ENCODE measurements at regions not wholly inside any gene's neighbourhood (a gene's known extent, or its start where the extent isn't known, plus 50 kb on each side); places are given as distances from the start of the nearest gene placed in this dataset.
"Not testable (repeated sequence)": the region's sequence is repeated elsewhere in the genome, so short reads cannot be mapped to it uniquely, and the experiment has no call there.

DNA sequence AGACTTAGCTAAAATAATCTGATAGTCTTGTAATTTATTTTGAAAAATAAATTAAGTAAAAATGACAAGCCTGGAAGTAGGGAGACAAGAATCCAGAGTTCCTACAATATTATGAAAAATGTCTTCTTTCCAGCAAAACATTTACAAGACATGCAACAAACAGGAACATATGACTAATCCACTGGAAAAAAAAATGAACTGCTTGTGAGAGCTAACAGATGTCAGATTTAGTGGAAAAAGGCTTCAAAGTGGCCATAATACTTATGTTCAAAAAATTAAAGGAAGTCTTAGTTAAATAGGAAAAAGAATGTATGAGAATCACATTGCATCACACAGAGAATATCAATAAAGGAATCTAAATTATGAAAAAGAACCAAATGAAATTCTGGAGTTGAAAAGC, 2082.0 kb upstream of the PCDH20 start:
- no peak overlapping the region for H3K4me3 ChIP-seq (ENCODE audit: low read length)
- no peak for TF ChIP-seq ZNF274 (IDR thresholded peaks at IDR 0.05; ENCODE audit: low read depth, low read length)

DNA sequence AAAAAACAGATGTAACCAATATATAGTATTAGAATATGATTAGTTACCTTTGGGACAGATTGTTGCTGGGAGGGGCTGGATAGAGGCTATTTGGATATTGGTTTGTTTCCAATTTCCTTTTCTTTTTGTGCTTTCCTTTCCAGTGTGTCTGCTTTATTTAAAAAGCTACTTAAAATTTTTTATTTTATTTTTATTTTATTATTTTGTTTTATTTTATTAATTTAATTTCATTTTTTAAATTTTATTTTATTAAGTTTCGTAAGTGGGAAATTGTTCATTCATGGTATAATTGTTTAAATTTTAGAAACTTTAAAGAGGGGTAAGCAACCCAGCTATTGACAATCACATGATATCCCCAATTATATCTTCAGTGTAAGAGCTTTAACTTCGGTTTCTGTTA, 2077.0 kb upstream of the PCDH20 start:
- H3K4me3 ChIP-seq (ENCODE audit: low read length) = no peak overlapping the region
- TF ChIP-seq ZNF274 (IDR thresholded peaks at IDR 0.05; ENCODE audit: low read depth, low read length) = no peak

GRCh38 chr13:63490149-63490548, 2074.5 kb upstream of the PCDH20 start:
- H3K4me3 ChIP-seq (ENCODE audit: low read length) = no peak overlapping the region
- no peak for TF ChIP-seq ZNF274 (IDR thresholded peaks at IDR 0.05; ENCODE audit: low read depth, low read length)

- TF ChIP-seq ZNF274 (IDR thresholded peaks at IDR 0.05; ENCODE audit: low read depth, low read length) = no peak
- H3K4me3 ChIP-seq (ENCODE audit: low read length) = no peak overlapping the region
These were observed 2065.7 kb upstream of the PCDH20 start for GRCh38 chr13:63481334-63481733.

DNA sequence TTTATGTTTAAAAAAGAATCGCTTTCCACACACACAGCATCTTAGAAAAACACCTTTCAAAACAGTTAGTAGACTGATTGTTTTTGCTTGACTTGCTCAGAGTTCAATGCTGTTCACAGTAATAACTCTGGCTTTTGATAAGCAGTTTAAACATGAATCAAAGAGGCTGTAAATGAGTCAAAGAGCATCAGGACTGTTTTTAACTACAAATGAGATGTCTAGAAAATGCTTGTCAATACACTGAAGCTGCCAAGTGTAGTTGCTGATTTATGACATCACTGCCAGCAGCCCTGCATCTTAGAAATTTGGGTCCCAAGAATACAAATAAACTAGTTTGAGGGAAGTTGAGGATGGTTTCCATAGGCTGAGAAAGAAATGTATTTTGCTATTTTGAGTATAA, 2057.1 kb upstream of the PCDH20 start:
- no peak overlapping the region for H3K4me3 ChIP-seq (ENCODE audit: low read length)
- no peak for TF ChIP-seq ZNF274 (IDR thresholded peaks at IDR 0.05; ENCODE audit: low read depth, low read length)

- TF ChIP-seq ZNF274 (IDR thresholded peaks at IDR 0.05; ENCODE audit: low read depth, low read length) = no peak
- H3K4me3 ChIP-seq (ENCODE audit: low read length) = no peak overlapping the region
These were observed 2048.3 kb upstream of the PCDH20 start for GRCh38 chr13:63463782-63464610.

DNA sequence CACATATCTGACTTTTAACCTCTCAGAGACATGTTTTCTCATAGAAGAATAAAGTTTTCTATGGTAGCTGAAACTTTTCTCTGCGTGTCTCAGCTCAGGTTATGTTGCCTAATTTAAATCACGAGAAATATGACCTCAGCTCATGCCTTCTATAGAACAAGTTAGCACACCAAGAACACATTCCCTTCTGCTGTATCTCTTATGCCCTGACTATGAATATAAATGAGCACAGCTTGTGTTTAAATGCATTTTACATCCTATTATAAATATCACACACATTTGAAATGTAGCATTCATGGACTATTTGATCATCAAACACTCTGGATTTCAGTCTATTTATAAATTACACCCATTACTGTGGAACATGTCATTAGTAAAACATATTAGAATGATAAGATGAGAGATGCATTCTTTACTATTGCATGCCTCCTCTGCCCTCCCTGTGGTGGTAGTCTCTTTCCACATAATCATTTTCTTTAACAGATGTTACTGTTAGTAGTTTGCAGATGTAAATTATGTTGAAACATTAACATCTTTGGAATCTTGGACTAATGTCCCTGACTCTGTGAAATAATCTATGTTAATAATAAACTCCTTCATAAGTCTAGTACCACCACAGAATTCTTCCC, 2044.9 kb upstream of the PCDH20 start:
- TF ChIP-seq ZNF274 (IDR thresholded peaks at IDR 0.05; ENCODE audit: low read depth, low read length) = no peak
- no peak overlapping the region for H3K4me3 ChIP-seq (ENCODE audit: low read length)

- H3K4me3 ChIP-seq (ENCODE audit: low read length) = no peak overlapping the region
- TF ChIP-seq ZNF274 (IDR thresholded peaks at IDR 0.05; ENCODE audit: low read depth, low read length) = no peak
These were observed 2041.5 kb upstream of the PCDH20 start for GRCh38 chr13:63457186-63457585.

DNA sequence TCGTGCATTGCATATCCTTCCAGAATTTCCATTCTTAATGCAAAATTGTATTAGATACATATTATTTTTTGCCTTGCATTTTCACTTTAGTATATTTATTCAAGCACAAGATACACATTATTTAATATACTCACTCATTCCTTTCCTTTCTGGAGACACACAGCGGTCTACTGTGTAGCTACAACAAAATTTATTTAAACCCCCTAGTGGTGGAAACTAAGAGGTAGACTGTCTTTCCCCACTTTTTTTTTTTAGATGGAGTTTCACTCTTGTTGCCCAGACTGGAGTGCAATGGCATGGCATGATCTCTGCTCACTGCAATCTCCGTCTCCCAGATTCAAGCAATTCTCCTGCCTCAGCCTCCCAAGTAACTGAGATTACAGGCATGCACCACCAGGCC, 2040.3 kb upstream of the PCDH20 start:
- no peak overlapping the region for H3K4me3 ChIP-seq (ENCODE audit: low read length)
- TF ChIP-seq ZNF274 (IDR thresholded peaks at IDR 0.05; ENCODE audit: low read depth, low read length) = no peak

DNA sequence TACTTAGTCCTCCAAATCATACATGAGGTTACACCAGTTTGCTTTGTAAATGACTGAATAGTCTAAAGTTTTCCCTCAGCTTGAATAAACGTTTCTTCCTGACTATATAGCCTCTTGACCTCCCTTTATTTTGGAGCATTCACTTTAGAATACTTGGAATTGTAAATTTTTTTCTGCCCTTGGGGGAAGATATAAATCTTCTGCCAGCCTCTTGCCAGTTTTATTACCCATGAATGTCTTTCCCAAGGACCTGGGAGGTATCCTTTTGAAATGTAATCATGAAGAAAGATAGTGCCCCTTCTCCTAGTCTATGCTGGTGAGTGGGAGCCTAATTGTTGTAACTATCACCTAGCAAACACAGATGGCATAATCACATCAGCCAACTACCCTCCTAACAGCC, 2033.9 kb upstream of the PCDH20 start:
- H3K4me3 ChIP-seq (ENCODE audit: low read length) = no peak overlapping the region
- no peak for TF ChIP-seq ZNF274 (IDR thresholded peaks at IDR 0.05; ENCODE audit: low read depth, low read length)

DNA sequence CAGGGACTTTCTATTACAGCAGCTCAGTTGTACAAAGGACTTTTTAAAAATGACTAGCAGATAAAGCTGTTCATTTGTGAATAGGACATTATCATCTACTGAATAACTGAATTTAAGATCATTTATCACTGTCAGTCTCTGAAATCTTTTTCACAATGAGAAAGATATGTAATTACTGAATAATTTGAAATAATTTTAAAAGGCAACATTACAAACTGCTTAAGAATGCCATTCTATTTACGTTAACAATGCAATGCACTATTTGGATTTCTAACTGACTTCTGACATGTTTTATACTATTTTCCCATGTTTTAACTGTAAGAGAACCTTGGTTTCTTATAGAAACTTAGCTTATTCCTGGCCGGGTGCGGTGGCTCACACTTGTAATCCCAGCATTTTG, 2033.0 kb upstream of the PCDH20 start:
- no peak overlapping the region for H3K4me3 ChIP-seq (ENCODE audit: low read length)
- TF ChIP-seq ZNF274 (IDR thresholded peaks at IDR 0.05; ENCODE audit: low read depth, low read length) = no peak

DNA sequence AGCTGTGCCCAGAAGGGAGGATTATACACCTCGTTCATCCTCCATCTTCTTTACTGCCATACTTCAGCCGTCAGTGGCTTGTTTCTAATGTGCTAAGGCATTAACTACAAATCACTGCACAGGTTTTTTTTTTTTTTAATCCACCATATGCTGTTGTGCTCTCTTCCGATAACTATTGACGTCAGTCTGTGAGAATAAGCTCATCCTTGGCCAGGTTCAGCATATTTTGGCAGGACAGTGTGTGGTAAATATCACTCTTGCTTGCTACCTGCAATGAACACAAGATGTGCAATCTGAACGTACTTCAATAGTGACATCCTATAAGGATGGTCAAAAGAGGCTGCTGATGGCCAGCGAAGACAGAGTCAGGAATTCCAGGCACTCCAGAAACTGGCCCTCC, 2030.7 kb upstream of the PCDH20 start:
- TF ChIP-seq ZNF274 (IDR thresholded peaks at IDR 0.05; ENCODE audit: low read depth, low read length) = no peak
- no peak overlapping the region for H3K4me3 ChIP-seq (ENCODE audit: low read length)

DNA sequence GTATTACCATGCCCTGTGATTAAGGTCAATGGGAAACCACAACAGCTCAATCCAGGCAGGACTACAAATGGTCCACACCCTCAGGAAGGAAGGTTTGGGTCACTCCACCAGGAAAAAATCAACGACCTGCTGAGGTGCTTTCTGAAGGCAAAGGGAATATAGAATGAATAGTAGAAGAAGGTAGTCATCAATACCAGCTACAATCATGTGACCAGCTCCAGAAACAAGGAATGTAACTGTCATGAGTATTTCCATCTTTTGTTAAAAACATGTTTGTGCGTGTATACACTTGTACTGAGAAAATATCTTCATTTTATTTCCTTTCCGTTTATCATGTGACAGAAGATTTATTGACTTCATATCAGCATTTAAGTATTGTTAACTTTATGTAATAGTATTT, 2028.6 kb upstream of the PCDH20 start:
- not testable (repeated sequence) for H3K4me3 ChIP-seq (ENCODE audit: low read length)

DNA sequence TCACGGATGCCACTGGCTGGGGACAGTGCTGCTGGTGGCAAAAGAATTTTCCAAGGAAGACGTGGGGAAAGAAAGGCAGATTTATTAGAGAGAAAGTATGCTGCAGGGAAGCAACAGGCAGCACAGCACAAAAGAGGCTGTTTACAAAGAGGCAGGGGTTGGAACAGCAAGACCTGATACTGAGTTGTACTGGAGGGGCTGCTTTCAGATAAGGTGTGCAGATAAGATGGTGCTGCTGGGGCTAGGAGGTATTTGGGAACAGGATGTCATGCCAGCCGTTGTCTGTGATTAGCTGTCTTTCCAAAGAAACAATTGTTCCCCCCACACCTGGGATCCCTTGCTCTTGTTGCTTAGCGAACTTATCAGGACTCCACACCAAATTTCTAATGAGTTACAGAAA, 2023.3 kb upstream of the PCDH20 start:
- TF ChIP-seq ZNF274 (IDR thresholded peaks at IDR 0.05; ENCODE audit: low read depth, low read length) = no peak
- no peak overlapping the region for H3K4me3 ChIP-seq (ENCODE audit: low read length)

DNA sequence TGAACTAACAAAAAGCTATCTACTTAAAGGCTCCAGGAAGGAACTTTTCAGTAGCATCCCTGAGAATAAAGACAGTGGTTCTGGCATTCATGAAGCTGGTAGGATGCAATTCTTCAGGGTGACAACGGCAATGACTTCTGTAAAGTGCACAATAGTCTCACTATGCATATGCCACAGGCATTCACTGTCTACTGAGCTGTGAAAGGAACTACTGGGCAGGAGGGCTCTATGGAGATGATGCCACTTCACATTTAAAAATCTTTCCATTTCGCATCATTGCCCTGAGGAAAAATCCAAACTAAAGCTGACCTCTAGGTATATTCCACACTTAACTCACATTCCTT, 2020.6 kb upstream of the PCDH20 start:
- H3K4me3 ChIP-seq (ENCODE audit: low read length) = no peak overlapping the region
- no peak for TF ChIP-seq ZNF274 (IDR thresholded peaks at IDR 0.05; ENCODE audit: low read depth, low read length)
